Tibial nerve (tissue), 4 donors: ENCODE measurements at regions not wholly inside any gene's neighbourhood (a gene's known extent, or its start where the extent isn't known, plus 50 kb on each side); places are given as distances from the start of the nearest gene placed in this dataset.
A peak's percentile ranks its signal among the peaks of the same experiment; 100 is the strongest.

Source experiments
- DNase-seq, 2 donors: peaks; one replicate each; pipeline ENCODE4 v3.0.0-alpha.2; 2019; ENCODE audit warnings: low spot score in 2 of 2
- H3K27ac ChIP-seq, 4 donors: fragments of 200-600 bp; sonication (generic) in 3 of 4; one replicate each; pipeline ENCODE4 v1.5.1; 2017 to 2019; ENCODE audit warnings: mild to moderate bottlenecking in 1 of 4
- H3K27me3 ChIP-seq, 2 donors: fragments of 200-600 bp; sonication (generic) in 1 of 2; one replicate each; pipeline versions ENCODE4 v1.5.1 to v1.6.0; 2017 to 2019
- H3K36me3 ChIP-seq, 3 donors: fragments of 200-600 bp; sonication (generic); one replicate each; pipeline ENCODE4 v1.5.1; 2018 to 2019
- H3K4me1 ChIP-seq, 4 donors: fragments of 200-600 bp; sonication (generic) in 3 of 4; one replicate each; pipeline ENCODE4 v1.5.1; 2017 to 2019
- H3K4me3 ChIP-seq, 4 donors: fragments of 200-600 bp; sonication (generic) in 3 of 4; one replicate each; pipeline ENCODE4 v1.5.1; 2017 to 2019; ENCODE audit warnings: mild to moderate bottlenecking in 1 of 4, moderate library complexity in 1 of 4
- H3K9me3 ChIP-seq, 4 donors: fragments of 200-600 bp; sonication (generic) in 3 of 4; one replicate each; pipeline ENCODE4 v1.5.1; 2017 to 2019
- CTCF ChIP-seq, 5 experiments: fragments of 200-600 bp in 3 of 5; fragments of 450-650 bp in 2 of 5; sonication (generic) in 3 of 5; IDR thresholded peaks; one replicate each; pipeline ENCODE4 v1.5.1; 2016 to 2019; ENCODE audit warnings: antibody characterized with exemption in 5 of 5, mild to moderate bottlenecking in 3 of 5, moderate library complexity in 2 of 5
- EP300 ChIP-seq, 2 donors: sonication (generic); formaldehyde crosslinking; IDR thresholded peaks; one replicate each; pipeline ENCODE4 v1.6.1; 2017; ENCODE audit warnings: antibody characterized with exemption in 2 of 2, mild to moderate bottlenecking in 1 of 2
- POLR2A ChIP-seq, 2 donors: fragments of 450-650 bp; IDR thresholded peaks; one replicate each; pipeline ENCODE4 v1.6.1; 2017; ENCODE audit warnings: antibody characterized with exemption in 2 of 2, mild to moderate bottlenecking in 2 of 2, moderate library complexity in 2 of 2
- WGBS, 2 donors: methylation state at CpG; one replicate each; pipeline ENCODE4 v1.1.5; 2018; 5-methylcytosine and 5-hydroxymethylcytosine counted together

- H3K27ac ChIP-seq = no peak overlapping the region
- no peak overlapping the region for H3K4me3 ChIP-seq
- H3K36me3 ChIP-seq = no peaks in the 10 kb centered on the region
- no peak for TF ChIP-seq CTCF (IDR thresholded peaks at IDR 0.05)
- no peak for TF ChIP-seq POLR2A (IDR thresholded peaks at IDR 0.05)
- no peak for TF ChIP-seq EP300 (IDR thresholded peaks at IDR 0.05)
- H3K9me3 ChIP-seq = no peaks in the 10 kb centered on the region
- no peaks in the 10 kb centered on the region for H3K27me3 ChIP-seq
- DNase-seq = no peak
- peaks cover 0 to 4% (median 0%) of the 10 kb centered on the region in 4 donors for H3K4me1 ChIP-seq
- 79 to 96% methylated on average over 1 of the region's 1 CpG for WGBS, 2 donors
These were observed 159.2 kb downstream of the CPEB2 start for GRCh38 chr4:15161439-15161838.

GRCh38 chr4:15162046-15162445, 159.8 kb downstream of the CPEB2 start:
- no peaks in the 10 kb centered on the region for H3K36me3 ChIP-seq
- H3K4me1 ChIP-seq = peaks cover 0 to 4% (median 0%) of the 10 kb centered on the region in 4 donors
- DNase-seq = no peak
- TF ChIP-seq CTCF (IDR thresholded peaks at IDR 0.05) (no peak), EP300 (IDR thresholded peaks at IDR 0.05) (no peak), POLR2A (IDR thresholded peaks at IDR 0.05) (no peak)
- no peaks in the 10 kb centered on the region for H3K9me3 ChIP-seq
- no peak overlapping the region for H3K4me3 ChIP-seq
- H3K27ac ChIP-seq = no peak overlapping the region
- 97 to 98% methylated on average over 1 of the region's 1 CpG for WGBS, 2 donors
- no peaks in the 10 kb centered on the region for H3K27me3 ChIP-seq

DNA sequence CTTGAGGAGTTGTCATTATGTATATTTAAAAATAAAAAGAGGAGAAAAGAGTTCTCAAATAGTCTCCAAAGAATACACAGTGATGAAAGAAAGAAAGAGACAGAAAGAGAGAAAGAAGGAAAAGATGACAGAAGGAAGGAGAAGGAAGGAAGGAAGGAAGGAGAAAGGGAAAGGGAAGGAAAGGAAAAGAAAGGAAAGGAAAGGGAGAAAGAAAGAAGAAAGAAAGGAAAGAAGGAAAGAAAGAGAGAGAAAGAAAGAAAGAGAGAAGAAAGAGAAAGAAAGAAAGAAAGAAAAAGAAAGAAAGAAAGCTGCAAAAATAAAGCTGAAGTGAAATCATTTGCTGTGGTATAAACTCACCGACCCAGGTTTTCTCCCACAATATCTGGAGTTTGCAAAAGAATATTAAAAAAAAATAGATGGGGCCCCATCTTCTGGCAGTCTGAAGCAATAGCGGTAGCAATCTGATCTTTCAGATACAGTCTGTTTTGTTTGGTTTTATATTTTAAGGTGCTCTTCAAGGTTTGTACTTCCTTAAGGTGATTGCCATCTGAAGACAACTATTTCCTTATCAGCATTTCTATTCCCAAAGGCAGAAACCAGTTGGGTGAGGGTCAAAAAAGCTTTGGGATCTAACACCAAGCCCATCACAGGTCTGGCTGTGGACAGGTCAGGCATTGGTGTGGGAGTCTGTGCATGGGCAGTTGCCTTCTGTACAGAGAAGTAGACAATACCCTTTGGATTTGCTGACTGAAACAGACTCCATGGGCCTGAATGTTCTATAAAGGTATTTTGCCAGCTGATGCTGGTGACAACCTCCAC, 160.4 kb downstream of the CPEB2 start:
- H3K27ac ChIP-seq = no peak overlapping the region
- H3K4me1 ChIP-seq = peaks cover 0 to 4% (median 0%) of the 10 kb centered on the region in 4 donors
- H3K27me3 ChIP-seq = no peaks in the 10 kb centered on the region
- DNase-seq = no peak
- no peak overlapping the region for H3K4me3 ChIP-seq
- no peaks in the 10 kb centered on the region for H3K9me3 ChIP-seq
- TF ChIP-seq CTCF (IDR thresholded peaks at IDR 0.05) = peak; percentile 28 to 49 (median 45)
- TF ChIP-seq EP300 (IDR thresholded peaks at IDR 0.05) = no peak
- TF ChIP-seq POLR2A (IDR thresholded peaks at IDR 0.05) = no peak
- no peaks in the 10 kb centered on the region for H3K36me3 ChIP-seq
- 11 to 21% methylated on average over 2 of the region's 2 CpGs for WGBS, 2 donors

DNA sequence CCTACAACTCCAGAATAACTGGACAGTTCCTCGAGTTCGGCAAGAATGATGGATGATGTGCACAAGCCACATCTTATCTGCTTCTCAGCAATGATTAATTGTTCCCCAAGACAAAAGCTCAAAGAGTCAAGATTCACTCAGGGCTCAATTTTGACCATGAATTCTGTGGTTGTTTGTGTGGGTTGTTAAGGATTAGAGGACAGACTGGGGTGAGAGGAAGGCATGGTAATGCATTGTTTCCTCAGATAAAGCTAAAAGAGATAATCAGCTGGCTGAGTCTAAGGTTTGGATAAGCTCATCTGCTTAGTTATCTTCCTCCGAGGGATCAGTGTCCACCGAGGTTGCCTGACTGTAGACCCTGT, 161.0 kb downstream of the CPEB2 start:
- Histone ChIP-seq H3K9me3 (no peaks in the 10 kb centered on the region), H3K27ac (no peak overlapping the region), H3K36me3 (no peaks in the 10 kb centered on the region), H3K4me3 (no peak overlapping the region), H3K27me3 (no peaks in the 10 kb centered on the region), H3K4me1 (peaks cover 0 to 4% (median 0%) of the 10 kb centered on the region in 4 donors)
- WGBS, 2 donors = 66 to 71% methylated on average over 4 of the region's 4 CpGs
- no peak for DNase-seq
- no peak for TF ChIP-seq POLR2A (IDR thresholded peaks at IDR 0.05)

DNA sequence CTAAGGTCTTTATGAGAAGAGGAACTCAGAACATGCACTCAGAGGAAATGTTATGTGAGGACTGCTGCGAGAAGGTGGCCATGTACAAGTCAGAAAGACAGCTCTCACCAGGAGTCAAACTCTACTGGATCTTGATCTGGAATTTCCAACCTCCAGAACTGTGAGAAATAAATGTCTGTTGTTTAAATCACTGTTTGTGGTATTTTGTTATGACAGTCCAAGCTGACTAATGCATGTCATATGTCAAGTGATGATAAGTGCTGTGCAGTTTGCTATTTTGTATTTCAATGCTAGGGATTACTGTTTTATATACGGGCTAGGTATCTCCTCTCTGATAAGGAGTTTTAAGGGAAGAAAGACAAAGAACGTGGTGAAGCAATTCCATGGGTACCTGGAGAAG, 162.3 kb downstream of the CPEB2 start:
- 82 to 84% methylated on average over 3 of the region's 3 CpGs for WGBS, 2 donors

More for the DNA sequence above, 162.3 kb downstream of the CPEB2 start:
- H3K9me3 ChIP-seq = no peaks in the 10 kb centered on the region
- no peak overlapping the region for H3K27ac ChIP-seq
- H3K4me1 ChIP-seq = peaks cover 0 to 4% (median 0%) of the 10 kb centered on the region in 4 donors
- no peak overlapping the region for H3K4me3 ChIP-seq
- no peaks in the 10 kb centered on the region for H3K36me3 ChIP-seq
- no peak for DNase-seq
- H3K27me3 ChIP-seq = no peaks in the 10 kb centered on the region
- TF ChIP-seq EP300 (IDR thresholded peaks at IDR 0.05) = no peak
- no peak for TF ChIP-seq CTCF (IDR thresholded peaks at IDR 0.05)
- no peak for TF ChIP-seq POLR2A (IDR thresholded peaks at IDR 0.05)
